GM23248 (cell line): ENCODE measurements at regions not wholly inside any gene's neighbourhood (a gene's known extent, or its start where the extent isn't known, plus 50 kb on each side); places are given as distances from the start of the nearest gene placed in this dataset.

ENCODE experiments used
- DNase-seq: peaks from one replicate; pipeline ENCODE4 v3.0.0-alpha.2; 2015
- H2AFZ ChIP-seq: fragments of 200-600 bp; sonication (generic); 2 replicates; pipeline ENCODE4 v1.6.1; 2016; ENCODE audit warnings: antibody characterized with exemption
- H3F3A ChIP-seq: fragments of 200-600 bp; sonication (generic); 2 replicates; pipeline ENCODE4 v1.6.1; 2016; ENCODE audit warnings: mild to moderate bottlenecking, antibody characterized with exemption, mixed run types; ENCODE audit not compliant: insufficient read depth
- H3K27ac ChIP-seq: fragments of 200-600 bp; sonication (generic); 2 replicates; pipeline ENCODE4 v1.5.1; 2016; ENCODE audit warnings: mild to moderate bottlenecking
- H3K27me3 ChIP-seq: fragments of 200-600 bp; sonication (generic); replicated peaks from 2 replicates; pipeline ENCODE4 v1.6.1; 2016; ENCODE audit warnings: mild to moderate bottlenecking; ENCODE audit not compliant: insufficient read depth
- H3K36me3 ChIP-seq: fragments of 200-600 bp; sonication (generic); 2 replicates; pipeline ENCODE4 v1.6.1; 2016; ENCODE audit warnings: low read depth, mild to moderate bottlenecking
- H3K4me1 ChIP-seq: fragments of 200-600 bp; sonication (generic); 2 replicates; pipeline ENCODE4 v1.6.1; 2016; ENCODE audit warnings: mild to moderate bottlenecking; ENCODE audit not compliant: insufficient read depth
- H3K4me2 ChIP-seq: fragments of 200-600 bp; sonication (generic); one replicate; pipeline ENCODE4 v1.6.1; 2016; ENCODE audit warnings: mild to moderate bottlenecking; ENCODE audit not compliant: unreplicated experiment
- H3K4me3 ChIP-seq: fragments of 200-600 bp; sonication (generic); 2 replicates; pipeline ENCODE4 v1.5.1; 2016; ENCODE audit warnings: mild to moderate bottlenecking
- H3K79me2 ChIP-seq: fragments of 200-600 bp; sonication (generic); 2 replicates; pipeline ENCODE4 v1.6.1; 2016; ENCODE audit warnings: mild to moderate bottlenecking; ENCODE audit not compliant: insufficient read depth
- H3K9ac ChIP-seq: fragments of 200-600 bp; sonication (generic); 2 replicates; pipeline ENCODE4 v1.6.1; 2016; ENCODE audit warnings: mild to moderate bottlenecking
- H3K9me2 ChIP-seq: fragments of 200-600 bp; sonication (generic); 2 replicates; pipeline ENCODE4 v1.6.1; 2016; ENCODE audit warnings: mixed run types, mild to moderate bottlenecking, moderate library complexity; ENCODE audit not compliant: insufficient read depth
- H3K9me3 ChIP-seq: fragments of 200-600 bp; sonication (generic); one replicate; pipeline ENCODE4 v1.6.1; 2017; ENCODE audit warnings: low read depth
- H4K20me1 ChIP-seq: fragments of 200-600 bp; sonication (generic); 2 replicates; pipeline ENCODE4 v1.6.0; 2016; ENCODE audit not compliant: insufficient read depth
- EZH2 ChIP-seq: fragments of 200-600 bp; sonication (generic); IDR thresholded peaks from 2 replicates; pipeline ENCODE4 v1.6.1; 2018; ENCODE audit warnings: antibody characterized with exemption, mild to moderate bottlenecking; ENCODE audit not compliant: insufficient read depth, poor library complexity, severe bottlenecking
- EZH2phosphoT487 ChIP-seq: fragments of 200-600 bp; sonication (generic); IDR thresholded peaks from 2 replicates; pipeline ENCODE4 v1.6.1; 2018; ENCODE audit warnings: antibody characterized with exemption, moderate library complexity, mild to moderate bottlenecking, low read depth; ENCODE audit not compliant: insufficient read depth
- WGBS, 2 experiments: methylation state at CpG; one replicate each; pipeline ENCODE4 v1.1.6; 2015 to 2017; ENCODE audit warnings: low lambda C conversion rate in 2 of 2, low coverage in 1 of 2; ENCODE audit errors: missing lambda C conversion rate in 2 of 2; 5-methylcytosine and 5-hydroxymethylcytosine counted together
- in situ Hi-C: fragments of 300-500 bp; cut with MboI; formaldehyde crosslinking; loops from 2 replicates; pipeline ENCODE4 v1.15.0; 2020

DNA sequence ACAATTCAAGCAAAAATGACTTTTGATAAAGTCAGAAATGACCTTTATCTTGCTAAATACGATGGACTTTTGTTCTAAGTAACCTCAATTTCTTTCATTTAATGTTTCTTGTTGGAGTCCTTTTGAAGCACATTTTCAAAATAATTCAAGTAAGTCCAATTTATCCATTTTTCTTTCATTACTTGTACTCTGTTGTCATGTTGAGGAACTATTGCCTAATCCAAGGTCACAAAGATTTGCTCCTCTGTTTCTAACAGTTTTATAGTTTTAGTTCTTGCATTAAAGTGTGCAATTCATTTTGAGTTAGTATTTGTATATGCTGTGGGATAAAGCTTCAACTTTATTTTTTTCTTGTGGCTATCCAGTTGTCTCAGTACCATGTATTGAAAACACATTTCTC, 66.7 kb downstream of the CCER1 start:
- no peaks in the 10 kb centered on the region for H4K20me1 ChIP-seq
- TF ChIP-seq EZH2phosphoT487, result no peak
- no peak for TF ChIP-seq EZH2
- no peak overlapping the region for H3K4me3 ChIP-seq
- H3K79me2 ChIP-seq, result no peaks in the 10 kb centered on the region
- H3K27me3 ChIP-seq, result no peaks in the 10 kb centered on the region
- no peaks in the 10 kb centered on the region for H3K9me3 ChIP-seq
- DNase-seq, result no peak
- no peak overlapping the region for H3K27ac ChIP-seq
- H3K36me3 ChIP-seq, result no peaks in the 10 kb centered on the region
- H3F3A ChIP-seq, result no peaks in the 10 kb centered on the region
- 12% methylated on average over 1 of the region's 1 CpG for WGBS, 2 experiments
- H3K4me2 ChIP-seq, result no peak overlapping the region
- no peak overlapping the region for H3K9ac ChIP-seq
- H2AFZ ChIP-seq, result no peak overlapping the region
- in situ Hi-C loops, result no loop called here
- no peaks in the 10 kb centered on the region for H3K4me1 ChIP-seq
- no peaks in the 10 kb centered on the region for H3K9me2 ChIP-seq

DNA sequence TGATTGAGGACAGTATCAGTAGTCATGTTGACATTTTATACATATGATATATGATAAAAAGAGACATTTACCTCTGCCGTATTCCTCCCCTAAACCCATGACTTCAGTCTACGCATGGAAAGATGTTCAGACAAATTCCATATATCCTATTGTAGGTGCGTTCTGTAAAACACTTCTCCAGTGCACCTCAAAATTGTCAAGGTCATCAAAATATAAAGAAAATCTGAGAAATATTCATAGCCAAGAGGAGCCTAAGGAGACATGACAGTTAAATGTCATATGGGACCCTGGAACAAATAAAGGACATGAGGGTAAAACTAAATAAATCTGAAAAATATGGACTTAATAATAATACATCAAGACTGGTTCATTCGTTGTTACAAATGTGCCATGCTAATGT, 71.5 kb downstream of the CCER1 start:
- no peaks in the 10 kb centered on the region for H4K20me1 ChIP-seq
- H3F3A ChIP-seq, result no peaks in the 10 kb centered on the region
- no peaks in the 10 kb centered on the region for H3K4me1 ChIP-seq
- no peaks in the 10 kb centered on the region for H3K79me2 ChIP-seq
- no peak overlapping the region for H3K4me3 ChIP-seq
- no peaks in the 10 kb centered on the region for H3K36me3 ChIP-seq
- no peak overlapping the region for H3K27ac ChIP-seq
- H3K9me3 ChIP-seq, result no peaks in the 10 kb centered on the region
- H3K9me2 ChIP-seq, result no peaks in the 10 kb centered on the region
- TF ChIP-seq EZH2 (no peak), EZH2phosphoT487 (no peak)
- no peak for DNase-seq
- H2AFZ ChIP-seq, result no peak overlapping the region
- no peaks in the 10 kb centered on the region for H3K27me3 ChIP-seq
- no peak overlapping the region for H3K9ac ChIP-seq
- no peak overlapping the region for H3K4me2 ChIP-seq
- in situ Hi-C loops, result no loop called here
- WGBS, 2 experiments, result 78 to 85% methylated on average over 4 of the region's 4 CpGs

DNA sequence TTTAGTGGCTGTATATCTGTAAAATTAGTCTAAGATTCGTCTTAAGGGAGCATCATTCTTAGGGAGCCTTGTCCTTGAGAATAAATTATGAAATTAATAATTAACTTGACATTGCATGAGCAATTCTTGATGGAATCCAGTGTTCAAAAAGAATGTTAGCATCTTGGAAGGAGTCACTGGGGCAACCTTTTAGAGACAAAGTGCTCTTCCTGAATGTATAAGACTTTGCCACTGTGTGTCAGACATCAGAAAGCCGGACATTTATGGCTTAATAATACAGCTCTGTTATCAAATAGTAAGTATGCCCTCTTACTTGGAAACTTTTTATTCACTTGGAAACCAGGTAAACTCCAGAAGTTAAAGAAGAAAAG, 83.3 kb downstream of the CCER1 start:
- Histone ChIP-seq H3K27ac (no peak overlapping the region), H3K9me2 (no peaks in the 10 kb centered on the region), H3K9me3 (no peaks in the 10 kb centered on the region), H3K4me2 (no peak overlapping the region), H3K36me3 (no peaks in the 10 kb centered on the region), H3K9ac (no peak overlapping the region), H4K20me1 (no peaks in the 10 kb centered on the region), H2AFZ (no peak overlapping the region), H3K4me3 (no peak overlapping the region), H3K27me3 (no peaks in the 10 kb centered on the region), H3F3A (no peaks in the 10 kb centered on the region), H3K79me2 (no peaks in the 10 kb centered on the region), H3K4me1 (no peaks in the 10 kb centered on the region)
- TF ChIP-seq EZH2phosphoT487 (no peak), EZH2 (no peak)
- WGBS, 2 experiments, result 47 to 56% methylated on average over 2 of the region's 2 CpGs
- in situ Hi-C loops, result no loop called here
- no peak for DNase-seq

DNA sequence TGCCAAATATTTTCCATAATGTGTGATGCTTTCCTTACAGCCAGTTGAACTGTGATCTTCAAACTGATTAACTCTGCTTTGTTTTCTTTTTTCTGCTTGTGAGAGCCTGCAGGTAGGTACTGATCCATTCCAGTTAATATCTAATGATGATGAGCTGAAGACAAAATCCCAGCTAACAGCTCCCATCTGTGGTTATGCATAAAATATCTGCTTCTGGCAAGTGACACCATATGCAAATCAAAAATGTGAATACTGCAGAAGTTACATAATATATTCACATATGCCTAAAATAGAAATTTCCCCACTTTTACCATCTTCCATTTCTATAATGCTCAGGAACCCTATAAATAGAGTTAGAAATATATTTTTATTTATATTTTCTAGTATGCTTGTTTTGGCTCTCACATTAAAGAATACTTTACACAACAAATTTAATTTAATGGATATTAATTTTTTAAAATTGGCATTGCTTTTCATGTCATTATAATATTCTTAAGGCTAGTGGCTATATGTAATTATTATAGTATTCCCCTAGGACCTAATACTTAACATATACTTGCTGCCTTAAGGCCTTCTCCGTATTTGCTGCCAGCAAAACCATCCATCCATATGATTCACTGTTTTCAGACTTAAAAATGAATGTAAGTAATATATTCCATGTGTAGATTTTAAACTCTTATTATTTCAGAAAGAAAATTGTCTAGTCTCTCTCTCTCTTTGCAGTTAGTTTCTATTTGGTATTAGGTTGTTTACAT, 83.8 kb downstream of the CCER1 start:
- H3K4me2 ChIP-seq, result no peak overlapping the region
- H3K4me3 ChIP-seq, result no peak overlapping the region
- no peaks in the 10 kb centered on the region for H3K4me1 ChIP-seq
- H3F3A ChIP-seq, result no peaks in the 10 kb centered on the region
- H3K27ac ChIP-seq, result no peak overlapping the region
- DNase-seq, result no peak
- H3K9me2 ChIP-seq, result no peaks in the 10 kb centered on the region
- H3K36me3 ChIP-seq, result no peaks in the 10 kb centered on the region
- in situ Hi-C loops, result no loop called here
- no peaks in the 10 kb centered on the region for H4K20me1 ChIP-seq
- H3K27me3 ChIP-seq, result no peaks in the 10 kb centered on the region
- no peaks in the 10 kb centered on the region for H3K9me3 ChIP-seq
- no peak for TF ChIP-seq EZH2
- no peak for TF ChIP-seq EZH2phosphoT487
- no peak overlapping the region for H3K9ac ChIP-seq
- no peaks in the 10 kb centered on the region for H3K79me2 ChIP-seq
- H2AFZ ChIP-seq, result no peak overlapping the region
- 66 to 79% methylated on average over 1 of the region's 1 CpG for WGBS, 2 experiments
